ENCODE measurements at regions not wholly inside any gene's neighbourhood (a gene's known extent, or its start where the extent isn't known, plus 50 kb on each side); places are given as distances from the start of the nearest gene placed in this dataset.

- in situ Hi-C loops (cut with HindIII; ENCODE audit: low sequenced_read_pairs): no loop called here
- peak overlapping the region; percentile 2 for H3K4me3 ChIP-seq (ENCODE audit: low read depth, low read length)
- DNase-seq (ENCODE audit: low read depth): peak; percentile 71
- TF ChIP-seq CTCF (IDR thresholded peaks at IDR 0.05; ENCODE audit: low read depth, low read length, missing control alignments): no peak
These were observed 126.6 kb upstream of the CCDC28A start for GRCh38 chr6:138647006-138647405.

GRCh38 chr6:138648127-138648526 lies 125.4 kb upstream of the CCDC28A start:
- TF ChIP-seq CTCF (IDR thresholded peaks at IDR 0.05; ENCODE audit: low read depth, low read length, missing control alignments): no peak
- no peak for DNase-seq (ENCODE audit: low read depth)
- in situ Hi-C loops (cut with HindIII; ENCODE audit: low sequenced_read_pairs): no loop called here
- H3K4me3 ChIP-seq (ENCODE audit: low read depth, low read length): no peak overlapping the region

- no peak for DNase-seq (ENCODE audit: low read depth)
- no peak for TF ChIP-seq CTCF (IDR thresholded peaks at IDR 0.05; ENCODE audit: low read depth, low read length, missing control alignments)
- H3K4me3 ChIP-seq (ENCODE audit: low read depth, low read length): no peak overlapping the region
- in situ Hi-C loops (cut with HindIII; ENCODE audit: low sequenced_read_pairs): no loop called here
These were observed 122.1 kb upstream of the CCDC28A start for GRCh38 chr6:138651491-138651890.

- in situ Hi-C loops (cut with HindIII; ENCODE audit: low sequenced_read_pairs): no loop called here
These were observed 120.7 kb upstream of the CCDC28A start for GRCh38 chr6:138652824-138653223.

GRCh38 chr6:138653435-138653834 lies 120.1 kb upstream of the CCDC28A start:
- DNase-seq (ENCODE audit: low read depth): no peak
- in situ Hi-C loops (cut with HindIII; ENCODE audit: low sequenced_read_pairs): no loop called here
- H3K4me3 ChIP-seq (ENCODE audit: low read depth, low read length): no peak overlapping the region
- TF ChIP-seq CTCF (IDR thresholded peaks at IDR 0.05; ENCODE audit: low read depth, low read length, missing control alignments): no peak

More at GRCh38 chr6:138652824-138653223, 120.7 kb upstream of the CCDC28A start:
- H3K4me3 ChIP-seq (ENCODE audit: low read depth, low read length): no peak overlapping the region
- TF ChIP-seq CTCF (IDR thresholded peaks at IDR 0.05; ENCODE audit: low read depth, low read length, missing control alignments): no peak
- no peak for DNase-seq (ENCODE audit: low read depth)

- TF ChIP-seq CTCF (IDR thresholded peaks at IDR 0.05; ENCODE audit: low read depth, low read length, missing control alignments): no peak
- DNase-seq (ENCODE audit: low read depth): no peak
- in situ Hi-C loops (cut with HindIII; ENCODE audit: low sequenced_read_pairs): no loop called here
- H3K4me3 ChIP-seq (ENCODE audit: low read depth, low read length): no peak overlapping the region
These were observed 118.6 kb upstream of the CCDC28A start for GRCh38 chr6:138654715-138655634.

All from astrocyte of the cerebellum (primary cell).